ENCODE measurements at regions not wholly inside any gene's neighbourhood (a gene's known extent, or its start where the extent isn't known, plus 50 kb on each side); places are given as distances from the start of the nearest gene placed in this dataset.

DNA sequence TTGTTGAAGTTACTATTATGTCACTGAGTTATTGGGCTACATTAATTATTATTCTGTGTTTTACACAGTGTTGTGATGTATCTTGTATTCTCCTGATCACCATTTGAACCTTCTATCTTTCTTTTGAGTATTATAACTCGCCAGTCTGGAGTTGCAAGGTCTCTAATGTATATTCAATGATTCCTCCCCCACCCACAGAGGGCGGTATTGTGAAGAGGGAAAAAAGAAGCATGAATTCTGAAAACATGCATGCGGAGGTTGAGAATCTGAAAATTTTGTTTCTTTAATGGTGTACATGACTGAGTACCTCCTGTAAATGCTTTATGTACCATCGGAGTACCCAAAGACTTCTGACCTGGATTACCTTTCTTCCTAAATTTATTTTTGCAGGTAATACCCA lies 266.6 kb downstream of the NR4A2 start:
- Histone ChIP-seq H3K27ac (no peak overlapping the region), H3K27me3 (no peaks in the 10 kb centered on the region), H3K9me3 (no peaks in the 10 kb centered on the region), H3K4me3 (no peak overlapping the region), H3K4me1 (no peaks in the 10 kb centered on the region), H3K36me3 (no peaks in the 10 kb centered on the region)
- no peak for DNase-seq
- intact Hi-C loops (cut with DNase I; ENCODE audit: low total_unique reads), result no loop called here
- TF ChIP-seq, protein P1, sequence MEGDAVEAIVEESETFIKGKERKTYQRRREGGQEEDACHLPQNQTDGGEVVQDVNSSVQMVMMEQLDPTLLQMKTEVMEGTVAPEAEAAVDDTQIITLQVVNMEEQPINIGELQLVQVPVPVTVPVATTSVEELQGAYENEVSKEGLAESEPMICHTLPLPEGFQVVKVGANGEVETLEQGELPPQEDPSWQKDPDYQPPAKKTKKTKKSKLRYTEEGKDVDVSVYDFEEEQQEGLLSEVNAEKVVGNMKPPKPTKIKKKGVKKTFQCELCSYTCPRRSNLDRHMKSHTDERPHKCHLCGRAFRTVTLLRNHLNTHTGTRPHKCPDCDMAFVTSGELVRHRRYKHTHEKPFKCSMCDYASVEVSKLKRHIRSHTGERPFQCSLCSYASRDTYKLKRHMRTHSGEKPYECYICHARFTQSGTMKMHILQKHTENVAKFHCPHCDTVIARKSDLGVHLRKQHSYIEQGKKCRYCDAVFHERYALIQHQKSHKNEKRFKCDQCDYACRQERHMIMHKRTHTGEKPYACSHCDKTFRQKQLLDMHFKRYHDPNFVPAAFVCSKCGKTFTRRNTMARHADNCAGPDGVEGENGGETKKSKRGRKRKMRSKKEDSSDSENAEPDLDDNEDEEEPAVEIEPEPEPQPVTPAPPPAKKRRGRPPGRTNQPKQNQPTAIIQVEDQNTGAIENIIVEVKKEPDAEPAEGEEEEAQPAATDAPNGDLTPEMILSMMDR (IDR thresholded peaks at IDR 0.05), result no peak

DNA sequence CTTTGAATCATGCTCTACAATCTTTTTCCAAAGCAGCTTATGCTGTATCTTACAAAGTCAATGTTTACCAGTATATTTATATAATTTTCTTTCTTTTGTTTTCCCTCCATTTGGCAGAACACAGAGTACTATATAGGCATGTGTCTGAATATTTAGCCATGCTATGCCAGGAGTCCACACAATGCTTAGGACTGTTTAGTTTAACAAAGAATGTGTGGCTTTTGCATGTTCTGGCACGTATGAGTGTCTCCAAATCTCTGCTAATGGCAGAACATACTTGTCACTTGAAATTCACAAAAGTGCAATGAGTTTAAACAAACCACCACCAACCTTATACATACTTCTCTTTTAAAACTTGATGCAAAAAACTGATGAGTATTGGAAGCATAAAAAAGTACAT lies 268.0 kb downstream of the NR4A2 start:
- no peak for DNase-seq
- Histone ChIP-seq H3K36me3 (no peaks in the 10 kb centered on the region), H3K27me3 (no peaks in the 10 kb centered on the region), H3K4me3 (no peak overlapping the region), H3K4me1 (no peaks in the 10 kb centered on the region), H3K9me3 (no peaks in the 10 kb centered on the region), H3K27ac (no peak overlapping the region)
- TF ChIP-seq, protein P1 (IDR thresholded peaks at IDR 0.05), result no peak
- intact Hi-C loops (cut with DNase I; ENCODE audit: low total_unique reads), result no loop called here

DNA sequence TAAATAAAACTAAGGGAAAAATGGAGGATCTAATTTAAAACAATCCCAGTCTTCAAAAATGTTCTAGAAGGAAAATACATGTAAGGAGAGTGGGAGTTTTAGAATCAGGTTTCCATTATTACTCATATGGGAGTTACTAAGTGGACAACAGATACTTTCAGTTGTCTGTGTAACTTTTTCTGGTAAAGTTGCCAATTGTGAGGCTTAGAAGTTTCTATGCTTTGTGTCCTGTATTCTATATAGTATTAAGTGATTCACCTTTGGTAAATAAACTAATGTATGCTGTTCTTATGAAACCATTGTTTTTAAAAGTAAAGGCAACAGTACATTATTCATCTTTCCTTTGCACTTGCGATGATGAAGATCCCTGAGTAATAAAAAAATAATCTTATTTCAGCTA lies 274.9 kb downstream of the NR4A2 start:
- Histone ChIP-seq H3K4me3 (no peak overlapping the region), H3K4me1 (no peaks in the 10 kb centered on the region), H3K9me3 (no peaks in the 10 kb centered on the region), H3K27me3 (no peaks in the 10 kb centered on the region), H3K36me3 (no peaks in the 10 kb centered on the region), H3K27ac (no peak overlapping the region)
- intact Hi-C loops (cut with DNase I; ENCODE audit: low total_unique reads), result no loop called here
- no peak for DNase-seq
- TF ChIP-seq, protein P1 (IDR thresholded peaks at IDR 0.05), result no peak

DNA sequence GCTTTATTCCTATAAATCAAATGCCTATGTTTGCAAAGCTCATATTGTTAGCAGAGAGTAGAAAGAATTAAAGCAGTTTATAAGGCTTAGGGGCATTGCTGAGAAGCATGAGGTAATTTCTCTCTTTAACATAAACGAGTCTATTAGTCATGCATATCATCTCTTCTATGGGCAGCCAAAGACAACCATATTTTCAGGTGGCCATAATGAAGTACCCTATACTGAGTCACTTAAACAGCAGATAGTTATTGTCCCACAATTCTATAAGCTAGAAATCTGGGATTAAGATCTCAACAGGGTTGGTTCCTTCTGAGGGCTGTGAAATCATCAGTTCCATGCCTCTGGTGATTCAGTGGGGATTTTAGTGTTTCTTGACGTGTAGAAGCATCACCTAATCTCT lies 277.5 kb downstream of the NR4A2 start:
- TF ChIP-seq, protein P1 (IDR thresholded peaks at IDR 0.05), result no peak
- Histone ChIP-seq H3K27me3 (no peaks in the 10 kb centered on the region), H3K27ac (no peak overlapping the region), H3K36me3 (no peaks in the 10 kb centered on the region), H3K4me3 (no peak overlapping the region), H3K4me1 (no peaks in the 10 kb centered on the region), H3K9me3 (no peaks in the 10 kb centered on the region)
- intact Hi-C loops (cut with DNase I; ENCODE audit: low total_unique reads), result no loop called here
- no peak for DNase-seq

DNA sequence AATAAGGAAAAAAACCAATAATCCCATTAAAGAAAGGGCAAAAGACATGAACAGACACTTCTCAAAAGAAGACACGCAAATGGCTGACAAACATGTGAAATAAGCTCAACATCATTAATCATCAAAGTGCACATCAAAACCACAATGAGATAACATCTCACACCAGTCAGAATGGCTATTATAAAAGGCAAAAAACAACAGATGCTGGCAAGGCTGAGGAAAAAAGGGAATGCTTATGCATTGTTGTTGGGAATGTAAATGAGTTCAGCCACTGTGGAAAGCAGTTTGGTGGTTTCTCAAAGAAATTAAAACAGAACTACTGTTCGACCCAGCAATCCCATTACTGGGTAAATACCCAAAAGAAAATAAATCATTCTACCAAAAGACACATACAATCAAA lies 285.6 kb downstream of the NR4A2 start:
- no peaks in the 10 kb centered on the region for H3K9me3 ChIP-seq
- H3K27ac ChIP-seq, result no peak overlapping the region
- no peaks in the 10 kb centered on the region for H3K27me3 ChIP-seq
- no peak for DNase-seq
- H3K36me3 ChIP-seq, result no peaks in the 10 kb centered on the region
- no peaks in the 10 kb centered on the region for H3K4me1 ChIP-seq
- TF ChIP-seq, protein P1 (IDR thresholded peaks at IDR 0.05), result no peak
- H3K4me3 ChIP-seq, result no peak overlapping the region
- intact Hi-C loops (cut with DNase I; ENCODE audit: low total_unique reads), result no loop called here

DNA sequence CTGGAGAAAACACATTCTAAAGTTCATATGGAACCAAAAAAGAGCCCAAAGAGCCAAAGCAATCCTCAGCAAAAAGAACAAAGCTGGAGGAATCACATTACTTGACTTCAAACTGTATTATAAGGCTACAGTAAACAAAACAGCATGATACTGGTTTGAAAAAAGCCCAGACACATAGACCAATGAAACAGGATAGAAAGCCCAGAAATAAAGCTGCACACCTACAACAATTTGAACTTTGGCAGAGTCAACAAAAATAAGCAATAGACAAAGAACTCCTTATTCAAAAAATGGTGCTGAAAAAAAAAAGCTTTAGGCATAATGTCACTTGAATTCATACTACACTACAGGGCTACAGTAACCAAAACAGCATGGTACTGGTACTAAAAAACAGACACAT lies 289.6 kb downstream of the NR4A2 start:
- Histone ChIP-seq H3K27ac (no peak overlapping the region), H3K27me3 (no peaks in the 10 kb centered on the region), H3K9me3 (no peaks in the 10 kb centered on the region), H3K36me3 (no peaks in the 10 kb centered on the region), H3K4me3 (no peak overlapping the region), H3K4me1 (no peaks in the 10 kb centered on the region)
- TF ChIP-seq, protein P1 (IDR thresholded peaks at IDR 0.05), result no peak
- intact Hi-C loops (cut with DNase I; ENCODE audit: low total_unique reads), result no loop called here
- no peak for DNase-seq
